ENCODE measurements at regions not wholly inside any gene's neighbourhood (a gene's known extent, or its start where the extent isn't known, plus 50 kb on each side); places are given as distances from the start of the nearest gene placed in this dataset.

GRCh38 chr1:208419746-208420420 is 175.7 kb upstream of the PLXNA2 start:
- no peak for DNase-seq (ENCODE audit: low spot score)

- no peak for DNase-seq (ENCODE audit: low spot score)
Observed at GRCh38 chr1:208420696-208421095, 176.5 kb upstream of the PLXNA2 start.

GRCh38 chr1:208421486-208421885 is 177.3 kb upstream of the PLXNA2 start:
- no peak for DNase-seq (ENCODE audit: low spot score)

GRCh38 chr1:208423526-208423925 is 179.3 kb upstream of the PLXNA2 start:
- no peak for DNase-seq (ENCODE audit: low spot score)

- no peak for DNase-seq (ENCODE audit: low spot score)
Observed at GRCh38 chr1:208425096-208425495, 180.9 kb upstream of the PLXNA2 start.

- no peak for DNase-seq (ENCODE audit: low spot score)
Observed at GRCh38 chr1:208430220-208430619, 186.0 kb upstream of the PLXNA2 start.

- DNase-seq (ENCODE audit: low spot score) = no peak
Observed at GRCh38 chr1:208431721-208432120, 187.5 kb upstream of the PLXNA2 start.

- no peak for DNase-seq (ENCODE audit: low spot score)
Observed at GRCh38 chr1:208432346-208432745, 188.2 kb upstream of the PLXNA2 start.

GRCh38 chr1:208433086-208433485 is 188.9 kb upstream of the PLXNA2 start:
- no peak for DNase-seq (ENCODE audit: low spot score)

GRCh38 chr1:208433971-208434370 is 189.8 kb upstream of the PLXNA2 start:
- DNase-seq (ENCODE audit: low spot score) = no peak

GRCh38 chr1:208437401-208437800 is 193.2 kb upstream of the PLXNA2 start:
- DNase-seq (ENCODE audit: low spot score) = no peak

- no peak for DNase-seq (ENCODE audit: low spot score)
Observed at GRCh38 chr1:208438112-208438699, 194.0 kb upstream of the PLXNA2 start.

GRCh38 chr1:208445758-208446203 is 201.6 kb upstream of the PLXNA2 start:
- no peak for DNase-seq (ENCODE audit: low spot score)

- DNase-seq (ENCODE audit: low spot score) = no peak
Observed at GRCh38 chr1:208446271-208446691, 202.1 kb upstream of the PLXNA2 start.

GRCh38 chr1:208448425-208448824 is 204.2 kb upstream of the PLXNA2 start:
- no peak for DNase-seq (ENCODE audit: low spot score)

- no peak for DNase-seq (ENCODE audit: low spot score)
Observed at GRCh38 chr1:208449951-208450350, 205.8 kb upstream of the PLXNA2 start.

GRCh38 chr1:208450958-208451357 is 206.8 kb upstream of the PLXNA2 start:
- no peak for DNase-seq (ENCODE audit: low spot score)

GRCh38 chr1:208455821-208456220 is 211.6 kb upstream of the PLXNA2 start:
- DNase-seq (ENCODE audit: low spot score) = no peak

- no peak for DNase-seq (ENCODE audit: low spot score)
Observed at GRCh38 chr1:208456487-208456886, 212.3 kb upstream of the PLXNA2 start.

- DNase-seq (ENCODE audit: low spot score) = no peak
Observed at GRCh38 chr1:208460823-208461222, 216.6 kb upstream of the PLXNA2 start.

- no peak for DNase-seq (ENCODE audit: low spot score)
Observed at GRCh38 chr1:208461680-208462079, 217.5 kb upstream of the PLXNA2 start.

GRCh38 chr1:208462761-208463160 is 218.6 kb upstream of the PLXNA2 start:
- no peak for DNase-seq (ENCODE audit: low spot score)

GRCh38 chr1:208465266-208465665 is 221.1 kb upstream of the PLXNA2 start:
- DNase-seq (ENCODE audit: low spot score) = no peak
